Stimulated activated CD4-positive, alpha-beta T cell treated with anti-CD3 and anti-CD28 coated beads, Interleukin-1b, Interleukin-23, amount 100 ng/mL, for 24 hours (primary cell): ENCODE measurements at regions not wholly inside any gene's neighbourhood (a gene's known extent, or its start where the extent isn't known, plus 50 kb on each side); places are given as distances from the start of the nearest gene placed in this dataset.
"Not testable (repeated sequence)": the region's sequence is repeated elsewhere in the genome, so short reads cannot be mapped to it uniquely, and the experiment has no call there.

Source experiments
- DNase-seq, 4 experiments: peaks; one replicate each; pipeline ENCODE4 v3.0.0-alpha.2; 2020; ENCODE audit warnings: low read depth in 4 of 4, low spot score in 1 of 4

DNA sequence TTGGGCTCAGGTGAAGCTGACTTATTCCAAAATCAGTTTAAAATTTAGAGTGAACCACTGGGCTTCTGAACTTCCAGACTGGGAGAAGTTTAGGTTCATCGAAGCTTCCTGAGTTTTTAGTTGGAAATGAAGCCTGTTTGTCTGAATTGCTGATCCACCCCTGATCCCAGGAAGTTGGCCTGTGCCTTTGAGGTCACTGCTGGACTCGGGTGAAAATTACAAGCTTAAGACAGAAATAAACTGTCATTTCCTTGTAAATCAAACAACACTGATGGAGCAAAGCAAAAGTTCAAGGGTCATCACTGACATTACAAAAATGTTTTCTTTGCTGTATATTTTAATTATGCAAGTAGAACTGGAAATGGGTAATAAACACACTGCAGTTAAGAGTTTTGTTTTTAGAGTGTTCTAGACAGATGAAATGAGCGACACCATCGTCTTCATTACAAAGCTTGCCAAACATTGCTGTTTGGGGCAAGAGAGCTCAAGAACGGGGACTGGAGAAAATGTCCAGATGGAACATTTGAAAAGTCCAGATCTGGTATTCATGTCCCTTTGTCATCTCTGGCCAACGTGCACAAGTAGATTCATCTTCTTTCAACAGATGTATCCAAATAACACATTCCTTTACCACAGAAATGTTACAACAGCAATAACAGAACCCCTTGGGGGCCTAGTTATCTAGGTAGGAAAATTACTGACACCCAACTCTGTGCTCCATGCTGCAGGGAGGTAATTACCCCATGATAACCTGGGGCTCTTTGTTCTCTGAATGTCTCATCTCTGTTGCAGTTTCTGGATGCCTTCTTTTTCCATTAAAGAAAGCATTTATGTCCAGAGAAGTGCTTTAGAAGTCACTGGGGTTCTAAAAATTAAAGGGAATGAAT, 142.4 kb upstream of the ERCC6L2 start:
- no peak for DNase-seq

DNA sequence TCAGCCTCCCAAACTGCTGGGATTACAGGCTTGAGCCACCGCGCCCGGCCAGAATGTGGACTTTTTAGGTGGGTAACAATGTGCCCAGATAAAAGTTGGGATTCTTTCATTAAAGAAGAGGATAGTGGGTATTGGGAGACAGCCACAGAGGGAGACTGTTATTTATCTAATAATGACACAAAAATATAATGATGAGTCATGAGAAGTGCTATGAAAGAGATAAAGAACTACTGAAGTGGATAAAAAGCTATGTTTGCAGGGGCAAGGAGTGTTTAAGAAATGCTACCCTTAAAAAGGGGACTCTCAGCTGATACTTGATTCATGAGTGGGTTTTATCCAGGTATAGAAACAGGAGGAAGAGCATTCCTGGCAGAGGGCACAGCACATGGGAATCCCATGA, 143.6 kb upstream of the ERCC6L2 start:
- no peak for DNase-seq

DNA sequence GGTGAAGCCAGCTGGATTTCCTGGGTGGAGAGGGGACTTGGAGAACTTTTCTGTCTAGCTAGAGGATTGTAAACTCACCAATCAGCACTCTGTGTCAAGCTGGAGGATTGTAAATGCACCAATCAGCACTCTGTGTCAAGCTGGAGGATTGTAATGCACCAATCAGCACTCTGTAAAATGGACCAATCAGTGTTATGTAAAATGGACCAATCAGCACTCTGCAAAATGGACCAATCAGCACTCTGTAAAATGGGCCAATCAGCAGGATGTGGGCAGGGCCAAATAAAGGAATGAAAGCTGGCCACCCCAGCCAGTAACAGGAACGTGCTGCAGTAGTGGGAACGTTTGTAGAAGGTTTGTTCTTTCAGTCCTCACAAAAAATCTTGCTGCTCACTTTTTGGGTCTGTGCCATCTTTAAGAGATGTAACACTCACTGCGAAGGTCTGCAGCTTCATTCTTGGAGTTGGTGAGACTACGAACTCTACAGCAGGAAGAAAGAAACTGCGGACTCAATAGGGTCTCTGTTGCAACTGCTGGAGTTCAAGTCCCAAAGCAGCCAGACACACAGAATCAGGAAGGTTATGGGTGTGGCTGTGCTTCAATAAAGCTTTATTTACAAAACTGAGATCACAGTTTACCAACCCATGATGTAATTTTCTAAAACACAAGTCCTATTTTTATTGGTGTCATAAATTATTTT, 145.7 kb upstream of the ERCC6L2 start:
- DNase-seq: no peak

DNA sequence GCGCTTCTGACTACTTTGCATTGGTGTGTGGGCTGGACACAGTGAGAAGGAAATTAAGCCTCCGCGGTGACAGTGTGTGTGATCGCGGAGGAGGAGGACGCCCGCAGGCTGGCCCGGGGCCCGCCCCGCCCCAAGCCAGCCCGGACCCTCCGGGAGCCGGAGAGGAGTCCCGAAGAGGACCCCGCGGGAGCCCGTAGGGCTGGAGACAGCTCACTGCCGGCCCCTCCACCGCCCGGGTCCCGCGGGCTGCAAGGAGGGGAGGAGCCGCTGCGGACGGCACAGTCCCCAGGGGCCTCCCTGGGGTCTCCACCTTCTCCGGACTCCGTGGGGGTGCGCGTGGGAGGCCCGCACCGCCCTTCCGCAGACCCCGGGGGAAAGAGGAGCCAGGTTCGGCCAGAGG, 146.4 kb upstream of the ERCC6L2 start:
- no peak for DNase-seq

DNA sequence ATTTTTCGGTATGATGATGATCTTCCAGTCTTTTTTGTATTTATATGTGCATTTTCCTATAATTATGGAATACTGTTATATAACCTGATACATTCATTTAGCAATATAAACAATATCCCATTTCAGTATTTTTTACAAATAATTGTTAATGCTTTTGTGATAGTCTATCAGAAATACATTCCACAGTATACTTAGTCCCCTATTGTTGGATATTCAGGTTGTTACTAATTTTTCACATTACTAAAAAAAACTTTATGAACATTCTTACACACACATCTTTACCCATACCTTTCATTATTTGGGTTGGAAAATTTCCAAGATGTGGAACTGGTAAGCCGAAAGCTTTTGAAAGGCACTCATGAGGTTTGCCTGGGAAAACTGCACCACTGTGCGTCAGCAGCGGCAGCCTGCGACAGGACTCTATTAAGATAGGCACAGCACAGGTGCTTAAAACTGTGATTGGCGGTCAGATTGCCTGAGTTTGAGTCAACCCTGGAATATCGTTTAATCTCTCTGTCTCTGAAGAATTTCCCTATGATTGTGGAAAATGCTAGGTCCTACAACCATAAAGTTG, 147.5 kb upstream of the ERCC6L2 start:
- no peak for DNase-seq

DNA sequence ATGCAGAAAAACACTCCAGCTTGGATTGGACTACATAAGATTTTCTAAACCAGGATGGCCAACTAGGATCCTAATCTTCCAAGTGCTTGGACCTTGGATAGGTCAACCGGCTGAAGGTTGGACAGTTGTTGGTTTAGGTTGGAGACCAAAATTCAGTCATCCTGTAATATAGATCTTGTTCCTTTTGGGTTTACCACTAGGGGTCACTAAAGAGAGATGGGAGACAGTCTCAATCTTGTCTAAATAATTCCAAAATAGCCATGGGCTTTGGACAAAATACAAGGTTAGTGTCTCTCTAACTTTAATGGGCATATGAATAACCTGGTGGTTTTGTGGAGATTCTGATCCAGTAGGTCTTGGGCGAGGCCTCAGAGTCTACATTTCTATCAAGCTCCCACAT, 148.7 kb upstream of the ERCC6L2 start:
- no peak for DNase-seq

DNA sequence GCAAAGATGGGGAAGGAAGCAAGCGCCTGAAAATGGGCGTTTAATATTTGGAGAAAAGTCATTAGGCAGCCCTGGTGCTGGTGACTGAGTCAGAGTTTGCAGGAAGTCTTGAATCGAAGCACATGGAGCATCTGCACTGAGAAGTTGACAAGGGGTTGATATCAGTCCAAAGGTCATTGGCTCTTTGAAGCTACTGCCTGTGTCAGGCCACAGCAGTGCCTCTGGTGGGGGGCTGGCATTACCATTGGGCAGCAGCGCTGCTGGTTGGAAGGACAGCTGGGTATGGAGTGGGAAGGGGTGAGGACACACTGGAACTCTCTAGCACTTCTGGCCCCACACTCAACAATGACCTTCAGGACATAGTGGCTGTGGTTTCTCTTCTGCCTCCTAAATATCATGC, 150.4 kb upstream of the ERCC6L2 start:
- DNase-seq: no peak

DNA sequence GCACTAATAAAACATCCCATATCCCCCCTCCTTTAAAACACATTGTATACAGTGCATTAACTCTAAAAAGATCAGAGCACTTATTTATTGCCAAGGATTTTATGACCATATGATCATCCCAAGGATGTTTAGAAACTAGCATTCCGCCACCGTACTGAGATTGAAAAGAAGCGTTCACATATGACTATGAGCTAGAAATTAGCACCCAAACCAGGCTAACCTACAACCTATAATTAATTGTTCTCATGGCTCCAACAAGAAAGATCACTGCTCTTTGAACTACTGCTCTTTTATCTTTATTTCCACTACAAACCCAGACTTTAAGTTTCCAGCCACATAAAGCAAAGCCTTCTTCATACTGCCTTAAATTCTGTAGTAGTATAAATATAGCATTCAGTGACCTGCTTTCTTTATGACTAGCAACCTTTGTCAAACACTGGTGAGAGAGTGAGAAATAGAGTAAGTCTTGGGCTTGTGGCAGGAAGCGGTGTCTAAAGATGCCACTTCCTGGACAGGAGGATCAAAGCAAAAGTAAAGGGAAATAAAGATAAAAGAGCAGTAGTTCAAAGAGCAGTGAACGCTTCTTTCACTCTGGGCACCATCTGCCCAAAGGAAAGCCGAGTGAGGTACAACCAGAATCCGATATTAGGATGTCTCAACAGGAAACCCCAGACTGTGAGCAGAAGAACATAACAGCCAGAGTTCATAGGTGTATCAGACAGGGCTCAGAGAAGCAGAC, 151.1 kb upstream of the ERCC6L2 start:
- DNase-seq: peak in 2 of 4 experiments; percentile 17 to 48

DNA sequence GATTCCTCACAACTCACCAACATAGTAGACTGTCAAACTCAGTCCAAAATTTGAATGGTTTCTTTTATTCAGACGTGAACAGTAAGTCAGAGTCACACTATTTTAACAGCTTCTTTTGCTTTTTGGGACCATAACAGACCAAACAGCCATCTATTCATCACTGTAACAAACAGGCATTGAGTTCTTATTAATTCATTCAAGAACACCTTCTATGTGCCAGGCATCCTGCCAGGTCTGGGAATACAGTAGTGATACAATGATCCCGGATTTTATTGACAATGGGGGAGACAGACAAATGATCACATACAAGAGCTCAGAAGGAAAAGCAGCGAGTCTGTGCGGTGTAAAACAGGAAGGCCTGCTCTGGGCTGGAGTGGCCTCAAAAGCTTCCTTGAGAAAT, 153.3 kb upstream of the ERCC6L2 start:
- no peak for DNase-seq

DNA sequence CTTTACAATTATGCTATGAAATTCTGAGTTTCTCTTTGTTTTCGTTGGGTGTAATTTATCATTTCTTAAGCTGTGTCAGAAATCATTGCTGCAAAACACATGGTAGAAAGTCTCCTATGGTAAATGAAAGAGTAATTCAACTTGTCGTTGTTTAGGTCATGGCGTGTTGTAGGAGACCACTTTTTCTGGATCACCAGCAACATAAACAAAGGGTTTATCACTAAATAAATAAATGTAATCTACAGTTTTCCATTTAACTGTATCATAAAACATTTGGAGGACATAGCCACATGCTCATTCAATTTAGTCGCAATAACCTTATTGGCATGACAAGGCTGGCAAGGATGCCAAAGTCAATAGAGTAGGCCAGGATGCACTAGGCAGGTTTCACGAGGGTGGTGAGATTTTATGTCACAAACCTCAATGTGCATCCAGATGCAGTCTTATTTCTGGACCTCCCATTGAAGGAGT, 154.4 kb upstream of the ERCC6L2 start:
- DNase-seq: no peak

DNA sequence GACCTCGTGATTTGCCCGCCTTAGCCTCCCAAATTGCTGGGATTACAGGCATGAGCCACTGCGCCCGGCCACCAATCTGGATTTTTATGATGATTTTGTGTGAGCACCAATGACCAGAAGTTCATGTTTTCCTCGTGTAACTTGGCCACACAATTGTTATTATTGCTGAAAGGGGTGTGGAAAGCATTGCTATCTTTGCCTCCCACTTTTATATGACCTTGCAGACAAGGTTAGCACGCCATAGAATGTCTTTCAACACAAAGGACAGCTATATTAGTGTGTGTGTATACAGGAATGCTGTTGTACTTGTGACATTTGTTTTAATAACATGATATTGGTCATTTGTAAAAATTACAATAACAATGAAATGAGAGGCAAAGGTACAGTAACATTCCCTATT, 155.0 kb upstream of the ERCC6L2 start:
- no peak for DNase-seq

DNA sequence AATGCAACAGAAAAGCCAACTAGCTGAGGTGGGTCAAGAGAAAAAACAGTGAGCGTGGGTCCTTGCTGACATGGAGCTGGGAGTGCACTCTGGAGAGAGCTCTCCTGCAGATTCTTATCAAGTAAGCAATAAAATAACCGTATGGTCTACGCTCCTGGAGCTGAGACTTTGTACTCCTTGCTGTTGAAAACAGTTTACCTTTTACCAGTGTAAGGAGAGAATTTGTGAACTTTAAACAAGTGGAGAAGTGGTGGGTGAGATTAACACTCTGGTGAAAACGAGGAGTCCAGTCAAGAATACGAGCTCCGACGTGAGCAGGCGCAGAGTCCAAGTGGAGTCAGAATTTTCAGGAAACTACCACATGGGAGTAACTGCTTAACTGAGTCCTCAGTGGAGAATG, 156.1 kb upstream of the ERCC6L2 start:
- no peak for DNase-seq

DNA sequence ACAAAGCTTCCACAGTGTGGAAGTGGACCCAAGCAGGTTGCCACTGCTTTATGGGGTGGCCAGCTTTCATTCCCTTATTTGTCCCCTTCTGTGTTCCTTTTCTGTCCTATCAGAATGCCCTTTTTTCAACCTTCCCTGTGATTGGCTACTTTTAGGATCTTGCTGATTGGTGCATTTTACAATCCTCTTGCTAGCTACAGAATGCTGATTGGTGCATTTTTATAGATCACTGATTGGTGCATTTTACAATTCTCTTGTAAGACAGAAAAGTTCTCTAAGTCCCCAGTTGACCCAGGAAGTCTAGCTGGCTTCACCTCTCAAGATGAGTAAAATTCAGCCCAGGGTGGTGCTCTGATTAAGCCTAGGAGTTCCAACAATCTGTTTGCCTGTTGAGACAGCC, 157.2 kb upstream of the ERCC6L2 start:
- no peak for DNase-seq

DNA sequence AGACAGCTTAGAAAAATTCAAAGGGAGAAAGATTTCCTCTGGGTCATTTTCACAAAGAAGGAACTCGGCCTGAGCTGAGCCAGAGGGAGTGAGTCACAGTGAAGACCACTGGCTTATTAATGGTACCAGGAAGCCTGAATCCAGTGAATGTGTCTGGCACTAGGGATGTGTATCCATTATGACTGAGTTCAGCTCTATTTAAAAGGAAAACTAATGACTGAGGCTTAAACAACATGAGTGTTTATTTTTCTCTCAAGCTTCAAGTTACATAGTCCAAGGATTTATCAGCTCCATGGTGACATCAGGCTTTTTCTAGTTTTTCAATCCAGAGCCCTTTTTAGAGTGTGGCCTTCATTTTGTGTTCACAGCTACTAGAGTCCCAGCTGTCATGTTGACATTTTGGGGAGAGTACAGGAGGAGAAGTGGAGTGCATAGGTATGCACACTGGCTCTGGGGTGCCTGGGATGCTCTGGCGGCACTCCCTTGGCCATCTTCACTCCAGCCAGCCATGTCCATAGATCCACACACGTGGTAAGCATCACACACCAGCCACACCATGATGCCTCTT, 159.5 kb upstream of the ERCC6L2 start:
- DNase-seq: no peak

DNA sequence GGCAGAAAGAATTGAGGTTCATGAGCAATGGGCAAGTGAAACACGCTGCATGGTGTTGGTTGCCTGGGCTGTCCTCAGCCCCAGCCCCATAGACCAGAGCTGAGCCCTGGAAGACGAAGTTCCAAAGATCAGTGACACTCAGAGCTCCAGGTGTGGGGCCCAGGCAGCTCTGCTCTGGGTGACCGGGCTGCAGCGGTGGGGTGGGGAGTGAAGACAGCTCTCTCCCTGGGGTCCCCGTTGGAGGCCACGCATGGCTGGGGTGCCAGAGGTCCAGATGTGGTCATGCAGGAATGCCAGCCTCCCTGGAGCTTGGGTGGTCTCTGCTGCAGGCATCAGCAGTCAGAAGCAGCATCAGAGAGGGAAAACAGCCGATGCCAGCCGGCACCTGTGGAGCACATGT, 165.0 kb upstream of the ERCC6L2 start:
- DNase-seq: no peak

DNA sequence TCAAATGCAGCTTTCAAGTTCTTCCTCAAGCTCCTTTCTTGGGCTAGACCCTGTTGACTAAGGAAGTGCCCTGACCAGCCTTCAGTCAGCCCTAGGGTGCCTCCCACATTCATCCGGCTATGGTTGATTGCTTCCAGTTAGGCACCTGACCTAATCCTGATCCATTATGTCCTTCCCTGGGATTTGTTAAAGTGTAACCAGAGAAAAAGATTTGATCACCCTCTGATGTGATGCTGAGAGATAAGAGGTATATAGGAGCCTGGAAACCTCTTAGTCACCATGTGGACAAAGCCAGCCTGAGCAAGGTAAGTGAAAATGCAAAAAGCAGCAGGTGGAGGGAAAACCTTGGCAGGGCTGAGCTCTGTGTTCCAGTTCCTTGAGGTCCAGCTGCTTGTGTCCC, 178.8 kb upstream of the ERCC6L2 start:
- DNase-seq: no peak

DNA sequence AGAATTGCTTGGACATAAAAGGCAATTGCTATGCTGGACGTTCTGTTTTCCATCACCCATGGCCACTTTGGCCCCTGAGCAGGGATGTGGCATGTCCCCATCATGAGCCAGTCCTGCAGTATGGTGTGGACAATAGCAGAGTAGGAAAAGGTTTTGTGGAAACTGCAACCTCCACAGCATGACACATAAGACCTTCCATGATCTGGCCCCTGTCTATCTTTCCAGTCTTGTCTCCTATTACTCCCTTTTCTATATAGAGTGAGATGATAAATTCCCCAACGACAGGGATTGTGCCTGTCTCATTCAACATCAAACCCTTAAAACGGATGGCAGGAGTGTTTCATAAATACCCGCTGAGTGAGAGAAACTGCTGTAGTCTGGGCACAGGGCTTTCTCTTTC, 174.7 kb upstream of the PTCH1 start:
- no peak for DNase-seq

DNA sequence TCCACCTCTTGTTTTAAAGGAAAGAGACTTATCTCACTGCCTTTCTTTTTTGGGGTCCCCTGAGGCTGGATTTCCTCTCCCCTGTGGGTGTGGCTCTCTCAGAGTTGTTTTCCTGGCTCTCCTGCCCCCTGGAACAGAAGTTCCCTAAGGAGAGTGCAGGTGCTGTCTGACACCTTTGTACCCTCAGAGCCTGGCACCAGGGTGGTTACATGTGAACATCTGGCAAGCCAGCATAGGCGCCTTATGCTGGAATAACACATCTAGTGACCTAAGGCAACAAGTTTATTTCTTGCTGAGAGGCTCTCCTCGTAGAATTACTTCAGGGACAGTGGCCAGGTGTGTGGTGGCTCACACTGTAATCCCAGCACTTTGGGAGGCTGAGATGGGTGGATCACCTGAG, 172.9 kb upstream of the PTCH1 start:
- DNase-seq: no peak

DNA sequence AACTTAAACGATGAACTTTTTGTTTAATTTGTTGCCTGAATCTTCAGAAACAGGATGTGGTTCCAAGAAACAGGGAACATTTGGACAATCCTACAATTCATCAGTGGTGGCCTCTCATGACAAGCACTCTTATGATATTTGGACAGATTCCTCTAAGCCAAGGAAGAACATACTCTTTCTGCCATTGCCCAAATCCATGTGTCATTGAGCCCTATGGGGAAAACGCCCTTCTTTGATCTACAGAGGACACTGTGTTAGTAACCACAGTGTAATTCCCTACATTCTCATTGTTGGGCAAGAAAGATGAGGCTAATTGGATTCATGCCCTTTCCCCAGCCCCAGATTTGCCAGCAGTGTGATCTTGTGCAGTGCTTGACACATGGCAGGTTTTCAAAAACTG, 167.7 kb upstream of the PTCH1 start:
- DNase-seq: no peak

DNA sequence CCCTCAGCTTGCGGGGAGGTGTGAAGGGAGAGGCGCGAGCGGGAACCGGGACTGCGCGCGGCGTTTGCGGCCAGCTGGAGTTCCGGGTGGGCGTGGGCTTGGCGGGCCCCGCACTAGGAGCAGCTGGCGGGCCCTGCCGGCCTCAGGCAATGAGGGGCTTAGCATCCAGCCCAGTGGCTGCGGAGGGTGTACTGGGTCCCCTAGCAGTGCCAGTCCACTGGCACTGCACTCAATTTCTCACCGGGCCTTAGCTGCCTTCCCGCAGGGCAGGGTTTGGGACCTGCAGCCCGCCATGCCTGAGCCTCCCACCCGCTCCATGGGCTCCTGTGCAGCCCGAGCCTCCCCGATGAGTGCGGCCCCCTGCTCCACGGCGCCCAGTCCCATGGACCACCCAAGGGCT, 163.5 kb upstream of the PTCH1 start:
- DNase-seq: not testable (repeated sequence)

DNA sequence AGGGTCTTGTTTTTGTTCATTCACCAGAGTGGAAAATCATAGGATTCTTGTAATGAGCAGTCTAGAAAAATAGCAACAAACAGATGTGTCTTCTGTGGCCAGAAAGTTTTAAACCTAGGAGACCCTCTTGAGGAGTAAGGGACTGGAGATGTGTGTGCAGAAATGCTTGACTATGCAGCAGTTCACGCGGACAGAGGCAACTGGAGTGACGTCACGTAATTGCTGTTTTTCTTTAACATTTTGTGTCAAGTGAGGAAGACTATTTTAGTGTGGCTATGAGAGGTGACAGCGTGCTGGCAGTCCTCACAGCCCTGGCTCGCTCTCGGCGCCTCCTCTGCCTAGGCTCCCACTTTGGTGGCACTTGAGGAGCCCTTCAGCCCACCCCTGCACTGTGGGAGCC, 163.1 kb upstream of the PTCH1 start:
- DNase-seq: no peak
